Endodermal cell (in vitro differentiated cells): ENCODE measurements at regions not wholly inside any gene's neighbourhood (a gene's known extent, or its start where the extent isn't known, plus 50 kb on each side); places are given as distances from the start of the nearest gene placed in this dataset.

ENCODE experiments used
- DNase-seq: peaks from one replicate; pipeline ENCODE4 v3.0.0-alpha.2; 2017
- H3K27ac ChIP-seq: 2 replicates; pipeline ENCODE4 v1.5.1; 2013; ENCODE audit warnings: mild to moderate bottlenecking, low read depth, low read length, moderate library complexity
- H3K27me3 ChIP-seq: 2 replicates; pipeline ENCODE4 v1.6.1; 2013; ENCODE audit warnings: mild to moderate bottlenecking, low read length, moderate library complexity; ENCODE audit not compliant: insufficient read depth, control insufficient read depth, poor library complexity, severe bottlenecking
- H3K36me3 ChIP-seq: 2 replicates; pipeline ENCODE4 v1.7.0; 2013; ENCODE audit warnings: mild to moderate bottlenecking, low read length, moderate library complexity; ENCODE audit not compliant: control insufficient read depth, insufficient read depth
- H3K4me1 ChIP-seq: one replicate; pipeline ENCODE4 v1.7.0; 2013; ENCODE audit warnings: low read length; ENCODE audit not compliant: control insufficient read depth, insufficient read depth
- H3K4me3 ChIP-seq: 2 replicates; pipeline ENCODE4 v1.5.1; 2013; ENCODE audit warnings: mild to moderate bottlenecking, low read length, moderate library complexity
- H3K9ac ChIP-seq: 2 replicates; pipeline ENCODE4 v1.6.1; 2013; ENCODE audit warnings: mild to moderate bottlenecking, low read length, moderate library complexity; ENCODE audit not compliant: poor library complexity, severe bottlenecking; ENCODE audit errors: extremely low read depth
- H3K9me3 ChIP-seq: 2 replicates; pipeline ENCODE4 v1.6.1; 2013; ENCODE audit warnings: mild to moderate bottlenecking, low read length, moderate library complexity; ENCODE audit not compliant: control insufficient read depth
- H3K27ac Mint-ChIP-seq: 2 replicates; pipeline ENCODE4 v1.8.0; 2020; ENCODE audit warnings: mixed read lengths
- H3K27me3 Mint-ChIP-seq: 2 replicates; pipeline ENCODE4 v1.8.0; 2021; ENCODE audit warnings: mild to moderate bottlenecking, mixed read lengths; ENCODE audit not compliant: insufficient read depth
- H3K36me3 Mint-ChIP-seq: 2 replicates; pipeline ENCODE4 v1.8.0; 2020; ENCODE audit warnings: low read depth, mixed read lengths
- H3K4me1 Mint-ChIP-seq: 2 replicates; pipeline ENCODE4 v1.8.0; 2020; ENCODE audit warnings: mixed read lengths
- H3K4me3 Mint-ChIP-seq: 2 replicates; pipeline ENCODE4 v1.8.0; 2020; ENCODE audit warnings: mild to moderate bottlenecking, moderate library complexity, mixed read lengths
- H3K9me3 Mint-ChIP-seq: 2 replicates; pipeline ENCODE4 v1.8.0; 2020; ENCODE audit warnings: mild to moderate bottlenecking, mixed read lengths
- CTCF ChIP-seq: fragments of 200-600 bp; sonication (generic); conservative IDR thresholded peaks from 2 replicates; pipeline ENCODE4 v1.5.0; 2021; ENCODE audit warnings: antibody characterized with exemption, mild to moderate bottlenecking
- WGBS, 2 experiments: methylation state at CpG; one replicate each; pipeline versions ENCODE4 v1.1.5 to v1.1.7; 2013; ENCODE audit warnings: missing lambda C conversion rate in 2 of 2, mixed read lengths in 1 of 2; ENCODE audit not compliant: insufficient coverage in 1 of 2, insufficient read length in 1 of 2; 5-methylcytosine and 5-hydroxymethylcytosine counted together

- Mint-ChIP-seq H3K27ac (no peak overlapping the region), H3K4me1 (no peaks in the 10 kb centered on the region), H3K36me3 (no peaks in the 10 kb centered on the region), H3K27me3 (no peaks in the 10 kb centered on the region), H3K9me3 (peaks cover 9% of the 10 kb centered on the region), H3K4me3 (no peak overlapping the region)
- no peak for DNase-seq
- Histone ChIP-seq H3K27ac (no peak overlapping the region), H3K36me3 (no peaks in the 10 kb centered on the region), H3K4me1 (no peaks in the 10 kb centered on the region), H3K9me3 (no peaks in the 10 kb centered on the region), H3K9ac (no peak overlapping the region), H3K4me3 (no peak overlapping the region), H3K27me3 (no peaks in the 10 kb centered on the region)
- 93% methylated on average over 1 of the region's 1 CpG; no CpG with 5 or more reads in 1 of the 2 experiments for WGBS, 2 experiments
- no peak for TF ChIP-seq CTCF
Measured at GRCh38 chr9:11892401-11892800, 800.8 kb upstream of the TYRP1 start.

DNA sequence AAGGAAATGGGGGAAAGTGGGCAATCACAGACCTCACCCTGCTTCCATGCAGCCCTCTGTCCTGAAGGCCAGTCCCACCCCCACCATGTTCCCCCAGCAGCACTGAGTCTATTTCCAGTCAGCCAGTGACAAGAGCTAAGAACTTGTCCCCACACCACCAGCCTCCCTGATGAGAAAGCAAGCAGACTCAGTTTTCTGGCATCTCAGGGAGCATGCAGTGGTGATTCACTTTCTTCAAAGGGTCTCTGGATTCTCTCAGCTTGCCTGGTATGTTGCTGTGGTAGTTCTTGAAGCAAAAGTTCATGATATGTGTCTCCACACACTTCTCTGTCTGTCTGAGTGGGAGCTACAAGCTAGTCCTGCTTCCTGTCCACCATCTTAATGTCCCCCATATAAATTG lies 799.9 kb upstream of the TYRP1 start:
- no peaks in the 10 kb centered on the region for H3K27me3 ChIP-seq
- no peak overlapping the region for H3K4me3 ChIP-seq
- no peaks in the 10 kb centered on the region for H3K36me3 Mint-ChIP-seq
- H3K36me3 ChIP-seq = no peaks in the 10 kb centered on the region
- H3K27me3 Mint-ChIP-seq = no peaks in the 10 kb centered on the region
- TF ChIP-seq CTCF = no peak
- DNase-seq = no peak
- H3K4me1 ChIP-seq = no peaks in the 10 kb centered on the region
- no peak overlapping the region for H3K4me3 Mint-ChIP-seq
- H3K27ac ChIP-seq = no peak overlapping the region
- H3K4me1 Mint-ChIP-seq = no peaks in the 10 kb centered on the region
- peaks cover 9% of the 10 kb centered on the region for H3K9me3 Mint-ChIP-seq
- no peak overlapping the region for H3K27ac Mint-ChIP-seq
- no peak overlapping the region for H3K9ac ChIP-seq
- no peaks in the 10 kb centered on the region for H3K9me3 ChIP-seq

DNA sequence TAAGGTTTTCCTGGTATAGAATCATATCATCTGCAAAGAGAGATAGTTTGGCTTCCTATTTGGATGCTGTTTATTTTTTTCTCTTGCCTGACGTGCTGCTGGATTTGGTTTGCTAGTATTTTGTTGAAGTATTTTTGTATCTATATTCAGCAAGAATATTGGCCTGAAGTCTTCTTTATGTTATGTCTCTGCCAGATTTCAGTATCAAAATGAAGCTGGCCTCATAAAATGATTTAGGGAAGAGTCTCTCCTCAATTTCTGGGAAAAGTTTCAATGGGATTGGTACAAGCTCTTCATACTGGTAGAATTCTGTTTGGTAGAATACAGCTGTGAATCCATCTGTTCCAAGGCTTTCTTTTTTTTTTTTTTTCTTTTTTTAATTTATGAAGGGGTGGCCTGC lies 799.0 kb upstream of the TYRP1 start:
- H3K27ac Mint-ChIP-seq = no peak overlapping the region
- WGBS, 2 experiments = 93% methylated on average over 1 of the region's 1 CpG; no CpG with 5 or more reads in 1 of the 2 experiments

More for the DNA sequence above, 799.0 kb upstream of the TYRP1 start:
- Histone ChIP-seq H3K4me3 (no peak overlapping the region), H3K36me3 (no peaks in the 10 kb centered on the region), H3K9me3 (no peaks in the 10 kb centered on the region), H3K27me3 (no peaks in the 10 kb centered on the region), H3K4me1 (no peaks in the 10 kb centered on the region), H3K27ac (no peak overlapping the region), H3K9ac (no peak overlapping the region)
- no peak for DNase-seq
- H3K4me3 Mint-ChIP-seq = no peak overlapping the region
- H3K4me1 Mint-ChIP-seq = no peaks in the 10 kb centered on the region
- no peak for TF ChIP-seq CTCF
- no peaks in the 10 kb centered on the region for H3K27me3 Mint-ChIP-seq
- peaks cover 9% of the 10 kb centered on the region for H3K9me3 Mint-ChIP-seq
- no peaks in the 10 kb centered on the region for H3K36me3 Mint-ChIP-seq
